ENCODE measurements at regions not wholly inside any gene's neighbourhood (a gene's known extent, or its start where the extent isn't known, plus 50 kb on each side); places are given as distances from the start of the nearest gene placed in this dataset.

- dilution Hi-C loops (cut with MboI; ENCODE audit: extremely low pct_ligation_motif_present, low sequenced_read_pairs), result no loop called here
- POLR2A ChIA-PET, result no interaction called here
These were observed 222.5 kb upstream of the PRPS1L1 start for GRCh38 chr7:18250133-18250532.

More at GRCh38 chr7:18250133-18250532, 222.5 kb upstream of the PRPS1L1 start:
- Histone ChIP-seq H3K4me1 (ENCODE audit: control insufficient read depth, extremely low read depth, insufficient read depth, low read length) (no peaks in the 10 kb centered on the region), H3K27me3 (ENCODE audit: control insufficient read depth in 2 of 2, insufficient read depth in 2 of 2, low read length in 2 of 2) (no peaks in the 10 kb centered on the region), H3K9me1 (replicated peaks; ENCODE audit: control insufficient read depth, extremely low read depth, insufficient read depth, low read length) (no peaks in the 10 kb centered on the region), H3K79me2 (ENCODE audit: control insufficient read depth, insufficient read depth, low read length) (no peaks in the 10 kb centered on the region), H3K9me3 (replicated peaks; ENCODE audit: control insufficient read depth, insufficient read depth, low read length) (no peaks in the 10 kb centered on the region), H3K4me3 (replicated peaks in 1 of 3; ENCODE audit: insufficient read depth in 1 of 3, low read depth in 1 of 3, low read length in 3 of 3) (no peak overlapping the region), H3K27ac (ENCODE audit: insufficient read depth, low read depth, low read length) (no peak overlapping the region), H3K36me3 (ENCODE audit: control insufficient read depth in 2 of 2, extremely low read depth in 1 of 2, insufficient read depth in 2 of 2, low read length in 2 of 2) (no peaks in the 10 kb centered on the region), H2AFZ (ENCODE audit: low read depth, low read length) (no peak overlapping the region), H3K4me2 (ENCODE audit: insufficient read depth, low read length) (no peak overlapping the region), H3K9ac (replicated peaks; ENCODE audit: extremely low read depth, insufficient read depth, low read length) (no peak overlapping the region), H4K20me1 (replicated peaks; ENCODE audit: control insufficient read depth, extremely low read depth, insufficient read depth, low read length) (no peaks in the 10 kb centered on the region)
- intact Hi-C loops (cut with micrococcal nuclease), result no loop called here
- BruUV-seq (replicated peaks), result no TSS peak
- TF ChIP-seq EZH2 (IDR thresholded peaks at IDR 0.05; ENCODE audit: borderline replicate concordance, low read depth, low read length, severe bottlenecking), result no peak
- TF ChIP-seq FOS (IDR thresholded peaks at IDR 0.05; ENCODE audit: borderline replicate concordance, insufficient read depth, low read length), result no peak
- TF ChIP-seq POLR2A (IDR thresholded peaks at IDR 0.05; ENCODE audit: low read depth, low read length), result no peak
- TF ChIP-seq GATA2 (IDR thresholded peaks at IDR 0.05; ENCODE audit: insufficient read depth, insufficient read length, low read depth, low read length), result no peak
- no peak for TF ChIP-seq POLR2AphosphoS5 (IDR thresholded peaks at IDR 0.05; ENCODE audit: insufficient read depth, low read depth, low read length)
- no peak for TF ChIP-seq MYC (IDR thresholded peaks at IDR 0.05; ENCODE audit: low read depth, low read length)
- TF ChIP-seq CTCF (IDR thresholded peaks at IDR 0.05; ENCODE audit: extremely low read depth in 1 of 2, insufficient read depth in 1 of 2, low read depth in 1 of 2, low read length in 2 of 2), result no peak
- TF ChIP-seq, protein P1, sequence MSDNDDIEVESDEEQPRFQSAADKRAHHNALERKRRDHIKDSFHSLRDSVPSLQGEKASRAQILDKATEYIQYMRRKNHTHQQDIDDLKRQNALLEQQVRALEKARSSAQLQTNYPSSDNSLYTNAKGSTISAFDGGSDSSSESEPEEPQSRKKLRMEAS (IDR thresholded peaks at IDR 0.05; ENCODE audit: insufficient read depth, insufficient read length), result no peak
- TF ChIP-seq JUN (IDR thresholded peaks at IDR 0.05; ENCODE audit: borderline replicate concordance, insufficient read depth, insufficient read length, low read depth), result no peak
- CTCF ChIA-PET, result no interaction called here
- DNase-seq (ENCODE audit: low read depth, low spot score) (no peak), FAIRE-seq (no peak)

Measured in endothelial cell of umbilical vein (primary cell).